Spleen (tissue), 11 donors: ENCODE measurements at regions not wholly inside any gene's neighbourhood (a gene's known extent, or its start where the extent isn't known, plus 50 kb on each side); places are given as distances from the start of the nearest gene placed in this dataset.
"Not testable (repeated sequence)": the region's sequence is repeated elsewhere in the genome, so short reads cannot be mapped to it uniquely, and the experiment has no call there.

Source experiments
- DNase-seq: peaks from one replicate; pipeline ENCODE4 v3.0.0-alpha.2; 2020
- H3K27ac ChIP-seq, 8 donors: fragments of 200-600 bp; sonication (generic) in 7 of 8; 1 replicate in 4 of 8; 2 replicates in 4 of 8; pipeline versions ENCODE4 v1.5.0 to v1.8.0; 2016 to 2021; ENCODE audit warnings: inconsistent platforms in 4 of 8, mild to moderate bottlenecking in 4 of 8, moderate library complexity in 1 of 8
- H3K27me3 ChIP-seq, 7 donors: fragments of 200-600 bp; sonication (generic) in 6 of 7; replicated peaks in 1 of 7; 1 replicate in 4 of 7; 2 replicates in 3 of 7; pipeline versions ENCODE4 v1.5.0 to v1.8.0; 2016 to 2021; ENCODE audit warnings: inconsistent platforms in 3 of 7, mild to moderate bottlenecking in 1 of 7
- H3K36me3 ChIP-seq, 6 donors: fragments of 200-600 bp; sonication (generic) in 5 of 6; 1 replicate in 4 of 6; 2 replicates in 2 of 6; pipeline versions ENCODE4 v1.5.0 to v1.8.0; 2016 to 2021; ENCODE audit warnings: inconsistent platforms in 2 of 6
- H3K4me1 ChIP-seq, 6 donors: fragments of 200-600 bp; sonication (generic) in 5 of 6; 1 replicate in 3 of 6; 2 replicates in 3 of 6; pipeline versions ENCODE4 v1.5.0 to v1.8.0; 2016 to 2021; ENCODE audit warnings: inconsistent platforms in 3 of 6
- H3K4me3 ChIP-seq, 8 donors: fragments of 200-600 bp; sonication (generic) in 7 of 8; 1 replicate in 4 of 8; 2 replicates in 4 of 8; pipeline versions ENCODE4 v1.5.0 to v1.8.0; 2016 to 2021; ENCODE audit warnings: inconsistent platforms in 4 of 8, mild to moderate bottlenecking in 4 of 8, moderate library complexity in 2 of 8
- H3K9me3 ChIP-seq, 8 donors: fragments of 200-600 bp; sonication (generic) in 7 of 8; 1 replicate in 4 of 8; 2 replicates in 4 of 8; pipeline versions ENCODE4 v1.5.0 to v1.8.0; 2016 to 2021; ENCODE audit warnings: inconsistent platforms in 4 of 8
- CTCF ChIP-seq, 11 experiments: fragments of 200-600 bp in 7 of 11; fragments of 450-650 bp in 4 of 11; sonication (generic) in 4 of 11; IDR thresholded peaks in 8 of 11; conservative IDR thresholded peaks in 3 of 11; 1 replicate in 7 of 11; 2 replicates in 4 of 11; pipeline versions ENCODE4 v1.4.0 to v1.8.0; 2016 to 2021; ENCODE audit warnings: antibody characterized with exemption in 11 of 11, inconsistent platforms in 4 of 11, mild to moderate bottlenecking in 1 of 11
- POLR2A ChIP-seq, 3 donors: fragments of 450-650 bp; IDR thresholded peaks; one replicate each; pipeline ENCODE4 v1.5.1; 2017; ENCODE audit warnings: antibody characterized with exemption in 3 of 3, mild to moderate bottlenecking in 1 of 3
- POLR2AphosphoS5 ChIP-seq, 3 donors: sonication (generic); formaldehyde crosslinking; IDR thresholded peaks; one replicate each; pipeline ENCODE4 v1.5.1; 2017; ENCODE audit warnings: antibody characterized with exemption in 3 of 3
- WGBS, 5 donors: extraction: QIAGEN DNeasy Blood & Tissue Kit in 3 of 5; methylation state at CpG; one replicate each; pipeline versions ENCODE4 v1.1.5 to v1.1.7; 2013 to 2018; 5-methylcytosine and 5-hydroxymethylcytosine counted together
- intact Hi-C: fragments of 100-400 bp; cut with DNase I; formaldehyde crosslinking; loops from one replicate; pipeline ENCODE4 v1.15.0; 2023; ENCODE audit warnings: low total_unique reads
- donor health status: healthy with polysubstance abuse.
- donor health status: DM: no; HTN: no; CAD: no; lungs with moderate emphysema.
- donor health status: DM: no; HTN: no; CAD: no.
- donor health status: Bipolar disorder and iron deficiency.
- donor health status: healthy.
- donor health status: DM: no; HTN: no; CAD: no.
- donor health status: DM: yes; HTN: yes; CAD: no.

- Histone ChIP-seq H3K27ac (no peak overlapping the region), H3K27me3 (no peaks in the 10 kb centered on the region), H3K9me3 (peaks cover 30 to 100% (median 99%) of the 10 kb centered on the region in 8 donors), H3K36me3 (no peaks in the 10 kb centered on the region), H3K4me3 (no peak overlapping the region), H3K4me1 (no peaks in the 10 kb centered on the region)
- 84 to 96% (median 91%) methylated on average over 3 of the region's 3 CpGs for WGBS, 5 donors
- no peak for DNase-seq
- intact Hi-C loops = no loop called here
- TF ChIP-seq POLR2AphosphoS5 (IDR thresholded peaks at IDR 0.05) (no peak), POLR2A (IDR thresholded peaks at IDR 0.05) (no peak), CTCF (IDR thresholded peaks at IDR 0.05 in 8 of 11, conservative IDR thresholded peaks at IDR 0.05 in 3 of 11) (no peak)
Measured at GRCh38 chr2:185510060-185510459, 228.5 kb upstream of the FSIP2 start.

- Histone ChIP-seq H3K4me1 (no peaks in the 10 kb centered on the region), H3K36me3 (no peaks in the 10 kb centered on the region), H3K4me3 (no peak overlapping the region), H3K27me3 (no peaks in the 10 kb centered on the region), H3K9me3 (peaks cover 30 to 100% (median 97%) of the 10 kb centered on the region in 8 donors), H3K27ac (no peak overlapping the region)
- no peak for DNase-seq
- WGBS, 5 donors = 91 to 98% (median 95%) methylated on average over 2 of the region's 2 CpGs
- TF ChIP-seq POLR2AphosphoS5 (IDR thresholded peaks at IDR 0.05) (no peak), POLR2A (IDR thresholded peaks at IDR 0.05) (no peak), CTCF (IDR thresholded peaks at IDR 0.05 in 8 of 11, conservative IDR thresholded peaks at IDR 0.05 in 3 of 11) (no peak)
- intact Hi-C loops = no loop called here
Measured at GRCh38 chr2:185511925-185512324, 226.7 kb upstream of the FSIP2 start.

- Histone ChIP-seq H3K27me3 (no peaks in the 10 kb centered on the region), H3K4me1 (no peaks in the 10 kb centered on the region), H3K4me3 (no peak overlapping the region), H3K27ac (no peak overlapping the region), H3K36me3 (no peaks in the 10 kb centered on the region), H3K9me3 (peaks cover 0 to 74% (median 52%) of the 10 kb centered on the region in 8 donors)
- TF ChIP-seq CTCF (IDR thresholded peaks at IDR 0.05 in 8 of 11, conservative IDR thresholded peaks at IDR 0.05 in 3 of 11) = no peak
- no peak for TF ChIP-seq POLR2AphosphoS5 (IDR thresholded peaks at IDR 0.05)
- no peak for TF ChIP-seq POLR2A (IDR thresholded peaks at IDR 0.05)
- no peak for DNase-seq
- intact Hi-C loops = no loop called here
- 73 to 76% (median 75%) methylated on average over 6 of the region's 6 CpGs for WGBS, 5 donors
Measured at GRCh38 chr2:185522472-185522871, 216.1 kb upstream of the FSIP2 start.

- DNase-seq, H3K4me3 ChIP-seq, H3K27ac ChIP-seq, intact Hi-C loops, H3K27me3 ChIP-seq, H3K36me3 ChIP-seq, H3K4me1 ChIP-seq: not testable (repeated sequence)
- H3K9me3 ChIP-seq = peaks cover 0 to 72% (median 45%) of the 10 kb centered on the region in 8 donors
- WGBS, 5 donors = 64 to 87% (median 75%) methylated on average over 2 of the region's 2 CpGs
Measured at GRCh38 chr2:185524242-185524641, 214.4 kb upstream of the FSIP2 start.

GRCh38 chr2:185526161-185526560 is 212.4 kb upstream of the FSIP2 start:
- Histone ChIP-seq H3K27me3 (no peaks in the 10 kb centered on the region), H3K9me3 (peaks cover 0 to 65% (median 42%) of the 10 kb centered on the region in 8 donors), H3K27ac (no peak overlapping the region), H3K36me3 (no peaks in the 10 kb centered on the region), H3K4me1 (no peaks in the 10 kb centered on the region), H3K4me3 (no peak overlapping the region)
- TF ChIP-seq POLR2A (IDR thresholded peaks at IDR 0.05) = no peak
- TF ChIP-seq CTCF (IDR thresholded peaks at IDR 0.05 in 8 of 11, conservative IDR thresholded peaks at IDR 0.05 in 3 of 11) = no peak
- intact Hi-C loops = no loop called here
- 88 to 98% (median 96%) methylated on average over 1 of the region's 1 CpG for WGBS, 5 donors
- DNase-seq = no peak
